Epithelial cell of proximal tubule (primary cell): ENCODE measurements at regions not wholly inside any gene's neighbourhood (a gene's known extent, or its start where the extent isn't known, plus 50 kb on each side); places are given as distances from the start of the nearest gene placed in this dataset.

Source experiments
- DNase-seq: peaks from one replicate; pipeline ENCODE4 v3.0.0-alpha.2; 2011; ENCODE audit warnings: low read depth
- H3K4me3 ChIP-seq: 2 replicates; pipeline ENCODE4 v1.5.1; 2011; ENCODE audit warnings: low read depth, mild to moderate bottlenecking, low read length
- CTCF ChIP-seq: conservative IDR thresholded peaks from 2 replicates; pipeline ENCODE4 v1.5.1; 2012; ENCODE audit warnings: low read depth, mild to moderate bottlenecking, low read length

- TF ChIP-seq CTCF = no peak
- no peak for DNase-seq
- no peak overlapping the region for H3K4me3 ChIP-seq
Observed at GRCh38 chr10:85228726-85229125, 900.3 kb downstream of the CCSER2 start.

- TF ChIP-seq CTCF = no peak
- no peak for DNase-seq
- no peak overlapping the region for H3K4me3 ChIP-seq
Observed at GRCh38 chr10:85231534-85232270, 903.3 kb downstream of the CCSER2 start.

GRCh38 chr10:85235258-85235657, 906.9 kb downstream of the CCSER2 start:
- H3K4me3 ChIP-seq = no peak overlapping the region
- no peak for DNase-seq
- no peak for TF ChIP-seq CTCF

- no peak for DNase-seq
- no peak for TF ChIP-seq CTCF
- no peak overlapping the region for H3K4me3 ChIP-seq
Observed at GRCh38 chr10:85238676-85239075, 910.3 kb downstream of the CCSER2 start.

GRCh38 chr10:85250304-85250703, 921.9 kb downstream of the CCSER2 start:
- TF ChIP-seq CTCF = no peak
- no peak overlapping the region for H3K4me3 ChIP-seq
- no peak for DNase-seq

- DNase-seq = no peak
- H3K4me3 ChIP-seq = no peak overlapping the region
- no peak for TF ChIP-seq CTCF
Observed at GRCh38 chr10:85256481-85256880, 928.1 kb downstream of the CCSER2 start.

- no peak for DNase-seq
- H3K4me3 ChIP-seq = no peak overlapping the region
- no peak for TF ChIP-seq CTCF
Observed at GRCh38 chr10:85259908-85260307, 931.5 kb downstream of the CCSER2 start.
